BLaER1 (cell line): ENCODE measurements at regions not wholly inside any gene's neighbourhood (a gene's known extent, or its start where the extent isn't known, plus 50 kb on each side); places are given as distances from the start of the nearest gene placed in this dataset.

ENCODE experiments used
- H3K27ac ChIP-seq: shearing (Covaris generic); formaldehyde crosslinking; 2 replicates; pipeline ENCODE4 v1.8.1; 2022
- H3K27me3 ChIP-seq: shearing (Covaris generic); formaldehyde crosslinking; 2 replicates; pipeline ENCODE4 v1.8.1; 2022
- H3K36me3 ChIP-seq: shearing (Covaris generic); formaldehyde crosslinking; 2 replicates; pipeline ENCODE4 v1.8.1; 2022
- H3K4me1 ChIP-seq: shearing (Covaris generic); formaldehyde crosslinking; 2 replicates; pipeline ENCODE4 v1.8.1; 2022
- H3K4me2 ChIP-seq: shearing (Covaris generic); formaldehyde crosslinking; 2 replicates; pipeline ENCODE4 v1.8.1; 2022
- H3K4me3 ChIP-seq: shearing (Covaris generic); formaldehyde crosslinking; 2 replicates; pipeline ENCODE4 v1.8.1; 2022
- H3K9ac ChIP-seq: shearing (Covaris generic); formaldehyde crosslinking; 2 replicates; pipeline ENCODE4 v1.8.1; 2022
- H3K9me3 ChIP-seq: shearing (Covaris generic); formaldehyde crosslinking; 2 replicates; pipeline ENCODE4 v1.8.1; 2022
- H4K20me1 ChIP-seq: shearing (Covaris generic); formaldehyde crosslinking; 2 replicates; pipeline ENCODE4 v1.8.1; 2022
- Cebpa-rat ChIP-seq: shearing (Covaris generic); IDR thresholded peaks from 2 replicates; pipeline ENCODE4 v1.8.1; 2022

DNA sequence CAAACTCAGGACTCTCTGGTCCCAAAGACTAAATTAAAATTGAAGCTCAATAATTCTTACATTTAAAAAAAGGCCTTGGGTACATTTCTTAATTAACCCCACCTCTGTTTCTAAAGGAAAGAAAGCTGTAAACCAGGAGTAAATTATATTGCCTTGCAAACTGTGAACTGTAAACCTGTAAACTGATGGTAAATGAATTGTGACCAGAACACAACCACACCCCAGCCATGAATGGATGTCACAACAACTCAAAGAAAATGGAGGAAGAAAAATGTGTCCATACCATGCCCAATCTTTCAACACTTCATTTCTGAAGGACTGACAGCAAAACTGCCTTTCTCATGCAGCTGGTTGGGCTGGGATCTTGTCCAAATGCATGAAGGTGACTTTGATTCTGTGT, 171.3 kb upstream of the C1orf87 start:
- Histone ChIP-seq H3K27ac (no peak overlapping the region), H4K20me1 (no peaks in the 10 kb centered on the region), H3K4me2 (no peak overlapping the region), H3K27me3 (no peaks in the 10 kb centered on the region), H3K36me3 (no peaks in the 10 kb centered on the region), H3K4me1 (no peaks in the 10 kb centered on the region), H3K4me3 (no peak overlapping the region), H3K9ac (no peak overlapping the region), H3K9me3 (no peaks in the 10 kb centered on the region)
- no peak for TF ChIP-seq Cebpa-rat

DNA sequence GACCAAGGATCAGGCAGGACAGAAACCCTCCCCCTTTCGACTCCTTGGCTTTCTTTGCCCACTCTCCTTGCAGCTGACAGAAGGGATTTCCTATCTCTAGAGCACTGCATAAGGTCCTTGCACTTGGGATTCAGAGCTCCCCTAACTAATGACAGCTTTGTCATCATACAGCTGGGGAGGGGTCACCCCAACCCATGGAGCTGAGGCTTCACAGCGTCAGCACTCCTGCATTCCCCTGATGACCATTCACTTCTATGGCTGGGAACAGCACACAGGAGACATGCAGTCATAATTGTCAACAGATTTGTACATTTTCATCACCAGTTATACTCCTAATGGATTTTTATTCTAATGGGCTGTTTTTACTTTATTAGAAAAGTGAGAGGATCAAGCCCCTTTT, 161.7 kb upstream of the C1orf87 start:
- no peak for TF ChIP-seq Cebpa-rat
- H3K9me3 ChIP-seq: no peaks in the 10 kb centered on the region
- H3K36me3 ChIP-seq: no peaks in the 10 kb centered on the region
- H3K9ac ChIP-seq: no peak overlapping the region
- no peaks in the 10 kb centered on the region for H4K20me1 ChIP-seq
- no peaks in the 10 kb centered on the region for H3K27me3 ChIP-seq
- no peak overlapping the region for H3K4me2 ChIP-seq
- H3K4me1 ChIP-seq: no peaks in the 10 kb centered on the region
- H3K4me3 ChIP-seq: no peak overlapping the region
- no peak overlapping the region for H3K27ac ChIP-seq

DNA sequence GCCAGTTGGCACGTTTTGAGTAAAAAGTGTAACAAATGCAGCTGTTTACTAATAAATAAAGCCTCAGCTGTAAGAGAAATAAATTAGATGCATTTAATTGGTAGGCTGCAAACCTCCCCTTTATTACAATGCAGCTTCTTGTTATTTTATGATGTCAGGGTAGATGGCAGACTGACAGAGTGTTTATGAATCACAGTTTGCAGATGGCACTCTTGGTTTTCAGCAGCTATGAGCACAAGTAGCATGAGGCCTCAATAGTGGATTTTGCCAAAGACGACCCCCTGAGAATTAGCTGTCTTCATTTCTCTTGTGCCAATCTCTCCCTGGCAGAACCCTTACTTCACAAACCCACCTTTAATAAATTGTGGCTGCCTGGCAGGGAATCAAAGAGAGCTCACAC, 161.2 kb upstream of the C1orf87 start:
- H3K27me3 ChIP-seq: no peaks in the 10 kb centered on the region
- H4K20me1 ChIP-seq: no peaks in the 10 kb centered on the region
- no peak for TF ChIP-seq Cebpa-rat
- no peaks in the 10 kb centered on the region for H3K9me3 ChIP-seq
- no peak overlapping the region for H3K4me3 ChIP-seq
- no peaks in the 10 kb centered on the region for H3K36me3 ChIP-seq
- H3K27ac ChIP-seq: no peak overlapping the region
- H3K4me2 ChIP-seq: no peak overlapping the region
- H3K4me1 ChIP-seq: no peaks in the 10 kb centered on the region
- H3K9ac ChIP-seq: no peak overlapping the region

DNA sequence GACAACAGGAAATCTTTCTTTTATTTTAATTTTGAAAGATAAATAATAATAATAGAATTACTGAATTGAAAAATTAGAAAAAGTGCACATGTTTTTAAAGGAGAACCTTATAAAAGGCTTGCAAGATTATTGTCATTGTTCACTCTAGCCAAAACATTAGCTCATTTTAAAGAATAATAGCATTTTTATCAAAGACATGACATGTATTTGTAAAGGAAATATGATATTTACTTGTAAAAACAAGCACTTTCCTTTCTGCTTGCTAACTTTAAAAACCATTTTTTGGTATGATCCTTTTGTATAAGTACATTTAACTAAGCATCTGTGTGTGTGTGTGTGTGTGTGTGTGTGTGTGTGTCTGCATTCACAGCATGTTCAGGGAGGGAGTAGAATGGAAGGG, 156.3 kb upstream of the C1orf87 start:
- Histone ChIP-seq H3K9me3 (no peaks in the 10 kb centered on the region), H4K20me1 (no peaks in the 10 kb centered on the region), H3K27me3 (no peaks in the 10 kb centered on the region), H3K4me3 (no peak overlapping the region), H3K36me3 (no peaks in the 10 kb centered on the region), H3K4me1 (no peaks in the 10 kb centered on the region), H3K4me2 (no peak overlapping the region), H3K9ac (no peak overlapping the region), H3K27ac (no peak overlapping the region)
- no peak for TF ChIP-seq Cebpa-rat

DNA sequence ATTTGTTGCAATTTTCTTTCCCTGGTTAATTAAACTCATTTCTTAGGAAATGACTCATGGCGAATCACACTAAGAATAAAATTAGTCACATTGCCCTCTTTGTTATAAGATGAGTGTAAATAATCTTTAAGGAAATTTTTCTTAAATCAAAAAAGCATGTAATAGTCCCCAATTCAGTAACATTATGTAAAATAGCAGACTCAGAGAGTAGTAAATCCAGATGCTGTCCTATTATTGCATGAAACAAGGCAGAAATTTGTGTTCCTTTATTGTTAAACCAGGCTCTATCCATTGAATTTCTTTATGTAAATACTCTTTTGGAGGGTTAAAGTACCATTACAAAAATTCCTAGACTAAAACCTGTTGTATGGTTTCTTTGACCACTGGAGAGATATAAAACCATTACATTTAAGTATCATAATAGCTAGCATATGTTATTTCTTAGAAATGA, 154.5 kb upstream of the C1orf87 start:
- H4K20me1 ChIP-seq: no peaks in the 10 kb centered on the region
- H3K9me3 ChIP-seq: no peaks in the 10 kb centered on the region
- TF ChIP-seq Cebpa-rat: no peak
- H3K4me2 ChIP-seq: no peak overlapping the region
- no peak overlapping the region for H3K4me3 ChIP-seq
- H3K27ac ChIP-seq: no peak overlapping the region
- H3K9ac ChIP-seq: no peak overlapping the region
- no peaks in the 10 kb centered on the region for H3K27me3 ChIP-seq
- H3K36me3 ChIP-seq: no peaks in the 10 kb centered on the region
- no peaks in the 10 kb centered on the region for H3K4me1 ChIP-seq

DNA sequence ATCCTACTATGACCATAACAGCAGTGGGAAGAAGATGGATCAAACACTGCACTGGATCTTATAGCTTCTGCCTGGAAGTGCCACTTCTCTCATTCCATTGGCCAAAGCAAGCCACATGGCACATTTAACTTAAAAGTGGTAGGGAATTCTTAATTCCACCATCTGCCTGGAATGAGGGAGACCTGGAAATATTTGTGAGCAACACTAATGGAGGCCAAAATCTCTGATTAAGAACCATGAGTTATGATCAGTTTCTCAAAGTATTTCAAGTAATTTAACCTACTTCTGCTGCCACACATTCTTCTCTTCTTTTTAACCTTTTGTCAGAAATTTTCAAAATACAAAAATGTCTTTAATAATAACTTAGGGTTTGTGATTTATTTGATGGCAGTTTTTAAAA, 154.0 kb upstream of the C1orf87 start:
- H3K9ac ChIP-seq: no peak overlapping the region
- H3K9me3 ChIP-seq: no peaks in the 10 kb centered on the region
- no peaks in the 10 kb centered on the region for H3K36me3 ChIP-seq
- H4K20me1 ChIP-seq: no peaks in the 10 kb centered on the region
- no peaks in the 10 kb centered on the region for H3K4me1 ChIP-seq
- no peaks in the 10 kb centered on the region for H3K27me3 ChIP-seq
- H3K27ac ChIP-seq: no peak overlapping the region
- no peak overlapping the region for H3K4me3 ChIP-seq
- no peak for TF ChIP-seq Cebpa-rat
- no peak overlapping the region for H3K4me2 ChIP-seq

DNA sequence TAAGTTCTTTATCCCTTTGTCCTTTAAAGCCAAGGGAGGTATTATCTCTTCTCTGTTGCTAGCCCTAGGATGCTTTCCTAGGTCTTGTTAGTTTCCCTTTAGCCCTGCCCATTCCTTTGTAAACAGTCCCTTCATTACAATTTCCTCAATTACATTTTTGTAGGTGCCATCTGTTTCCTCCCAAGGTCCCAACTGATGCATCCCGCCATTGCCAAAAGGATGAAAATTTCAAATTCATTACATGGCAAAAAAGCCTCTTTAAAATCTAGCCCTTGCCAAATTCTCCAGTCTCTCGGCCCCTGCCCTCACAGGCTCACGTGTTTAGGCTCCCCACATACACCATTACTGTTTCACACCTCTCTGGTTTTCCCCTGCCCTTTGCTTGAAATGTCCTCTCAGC, 151.9 kb upstream of the C1orf87 start:
- Histone ChIP-seq H3K27ac (no peak overlapping the region), H3K4me1 (no peaks in the 10 kb centered on the region), H4K20me1 (no peaks in the 10 kb centered on the region), H3K4me2 (no peak overlapping the region), H3K9me3 (no peaks in the 10 kb centered on the region), H3K36me3 (no peaks in the 10 kb centered on the region), H3K4me3 (no peak overlapping the region), H3K27me3 (no peaks in the 10 kb centered on the region), H3K9ac (no peak overlapping the region)
- no peak for TF ChIP-seq Cebpa-rat

DNA sequence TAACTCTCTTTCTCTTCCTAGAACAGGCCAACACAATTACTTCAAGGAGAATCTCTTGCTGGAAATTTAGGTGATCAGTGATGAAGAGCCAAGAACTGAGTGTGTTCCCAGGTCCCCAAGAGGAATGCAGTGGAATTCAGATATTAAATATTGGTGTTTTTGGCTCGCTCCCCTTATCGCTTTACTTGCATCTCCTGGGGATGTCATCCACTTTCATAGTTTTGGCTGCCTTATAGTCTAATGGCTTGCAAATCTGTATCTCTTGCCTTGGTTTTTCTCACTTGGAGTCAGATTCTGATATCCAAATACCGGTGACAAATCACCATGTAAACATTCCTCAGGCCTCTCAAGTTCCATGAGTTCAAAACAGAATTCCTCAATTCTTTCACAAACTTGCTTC, 151.0 kb upstream of the C1orf87 start:
- Histone ChIP-seq H3K9me3 (no peaks in the 10 kb centered on the region), H3K4me3 (no peak overlapping the region), H3K36me3 (no peaks in the 10 kb centered on the region), H3K27ac (no peak overlapping the region), H3K9ac (no peak overlapping the region), H3K27me3 (no peaks in the 10 kb centered on the region), H4K20me1 (no peaks in the 10 kb centered on the region), H3K4me1 (no peaks in the 10 kb centered on the region), H3K4me2 (no peak overlapping the region)
- TF ChIP-seq Cebpa-rat: no peak

DNA sequence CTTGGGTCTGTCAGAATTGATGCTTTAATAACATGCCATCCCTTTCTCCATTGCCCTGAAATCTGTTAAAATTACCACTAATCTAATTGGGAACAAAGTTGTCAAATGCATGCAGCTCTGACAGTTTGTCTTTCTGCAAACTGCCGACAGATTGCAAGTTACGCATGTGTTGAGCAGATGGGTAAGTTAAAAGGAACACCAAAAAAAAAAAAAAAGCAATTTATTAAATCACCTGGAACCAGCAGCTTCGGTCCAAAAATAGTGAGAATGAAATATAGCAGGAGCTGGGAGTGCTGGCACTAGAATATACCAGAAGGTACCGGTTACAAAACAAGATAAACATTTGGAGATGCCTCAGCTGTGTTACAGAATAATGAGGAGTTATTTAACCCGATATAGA, 149.6 kb upstream of the C1orf87 start:
- Histone ChIP-seq H4K20me1 (no peaks in the 10 kb centered on the region), H3K27me3 (no peaks in the 10 kb centered on the region), H3K4me2 (no peak overlapping the region), H3K36me3 (no peaks in the 10 kb centered on the region), H3K9ac (no peak overlapping the region), H3K27ac (no peak overlapping the region), H3K9me3 (no peaks in the 10 kb centered on the region), H3K4me3 (no peak overlapping the region), H3K4me1 (no peaks in the 10 kb centered on the region)
- TF ChIP-seq Cebpa-rat: no peak

DNA sequence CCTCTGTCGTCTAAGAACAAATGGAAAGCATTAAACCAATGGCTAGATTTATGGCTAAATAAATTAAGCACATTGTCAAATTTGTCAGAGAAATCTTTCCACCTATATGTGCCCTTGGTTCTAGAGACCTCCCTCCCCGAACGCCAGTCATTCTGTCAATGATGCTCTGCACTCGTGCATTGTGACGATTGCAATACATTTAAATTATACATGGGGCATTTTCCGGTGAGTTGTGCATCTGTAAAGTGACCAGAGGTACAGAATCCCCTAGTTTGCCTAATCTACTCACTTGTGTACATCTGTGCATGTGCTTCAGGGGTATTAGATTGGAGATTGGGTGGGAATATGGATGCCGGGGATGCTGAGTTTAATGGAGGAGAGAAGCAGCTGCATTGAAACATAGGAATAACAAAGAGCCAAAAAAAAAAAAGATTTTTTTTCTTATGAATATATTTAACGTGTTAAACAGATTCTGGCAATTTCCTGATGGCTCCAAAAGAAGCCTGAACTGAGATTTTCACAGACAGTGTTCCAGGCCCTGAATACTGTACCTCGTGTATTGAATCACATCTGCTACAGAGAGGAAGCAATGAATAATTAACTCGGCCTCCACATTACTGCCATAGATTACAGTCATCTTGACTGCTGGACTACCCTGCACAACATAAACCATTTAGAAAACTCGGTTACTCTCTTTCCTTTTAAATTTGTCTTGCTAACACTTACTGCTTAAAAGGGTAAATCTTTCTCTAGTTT, 149.0 kb upstream of the C1orf87 start:
- Histone ChIP-seq H3K9me3 (no peaks in the 10 kb centered on the region), H3K27ac (no peak overlapping the region), H4K20me1 (no peaks in the 10 kb centered on the region), H3K36me3 (no peaks in the 10 kb centered on the region), H3K4me1 (no peaks in the 10 kb centered on the region), H3K27me3 (no peaks in the 10 kb centered on the region), H3K4me3 (no peak overlapping the region), H3K4me2 (no peak overlapping the region), H3K9ac (no peak overlapping the region)
- no peak for TF ChIP-seq Cebpa-rat

DNA sequence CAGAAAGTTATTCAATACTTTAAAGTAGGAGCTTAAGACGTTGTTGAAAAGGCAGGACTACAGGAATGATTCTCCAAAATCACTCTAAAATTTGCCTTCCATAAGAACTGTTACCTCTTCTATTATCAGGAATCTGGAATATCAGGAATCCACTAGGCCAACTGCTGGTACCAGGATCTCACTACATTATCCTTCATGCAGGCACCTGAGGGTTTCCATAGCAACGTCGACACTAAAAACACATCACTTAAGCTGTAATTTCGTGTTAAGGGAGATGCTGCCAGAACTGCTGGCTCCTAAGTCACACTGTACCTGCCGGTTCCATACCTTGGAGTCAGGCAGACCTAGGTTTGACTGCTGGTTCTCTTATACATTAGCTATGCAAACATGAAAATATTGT, 139.7 kb upstream of the C1orf87 start:
- Histone ChIP-seq H3K9me3 (peaks cover 4% of the 10 kb centered on the region; the same call in 1 of the 2 replicates), H3K9ac (no peak overlapping the region), H3K4me1 (no peaks in the 10 kb centered on the region), H3K36me3 (no peaks in the 10 kb centered on the region), H3K27ac (no peak overlapping the region), H3K27me3 (no peaks in the 10 kb centered on the region), H3K4me3 (no peak overlapping the region), H4K20me1 (no peaks in the 10 kb centered on the region), H3K4me2 (no peak overlapping the region)
- TF ChIP-seq Cebpa-rat: no peak
